ENCODE measurements at regions not wholly inside any gene's neighbourhood (a gene's known extent, or its start where the extent isn't known, plus 50 kb on each side); places are given as distances from the start of the nearest gene placed in this dataset.

- Histone ChIP-seq H3K27me3 (ENCODE audit: control insufficient read depth, insufficient read depth, low read length) (peaks cover 2% of the 10 kb centered on the region), H3K4me3 (ENCODE audit: low read depth, low read length) (no peak overlapping the region), H3K36me3 (ENCODE audit: control insufficient read depth, insufficient read depth, low read length) (no peaks in the 10 kb centered on the region)
- no peak for TF ChIP-seq CTCF (IDR thresholded peaks at IDR 0.05; ENCODE audit: insufficient read depth, low read length, poor library complexity, severe bottlenecking)
- DNase-seq (ENCODE audit: low read depth) = no peak
Measured at GRCh38 chr10:43819464-43820230, 171.0 kb upstream of the ZNF32 start.

GRCh38 chr10:43818687-43819086 lies 170.0 kb upstream of the ZNF32 start:
- H3K4me3 ChIP-seq (ENCODE audit: low read depth, low read length) = no peak overlapping the region
- DNase-seq (ENCODE audit: low read depth) = no peak
- no peak for TF ChIP-seq CTCF (IDR thresholded peaks at IDR 0.05; ENCODE audit: insufficient read depth, low read length, poor library complexity, severe bottlenecking)
- peaks cover 2% of the 10 kb centered on the region for H3K27me3 ChIP-seq (ENCODE audit: control insufficient read depth, insufficient read depth, low read length)
- H3K36me3 ChIP-seq (ENCODE audit: control insufficient read depth, insufficient read depth, low read length) = no peaks in the 10 kb centered on the region

- peaks cover 2% of the 10 kb centered on the region for H3K27me3 ChIP-seq (ENCODE audit: control insufficient read depth, insufficient read depth, low read length)
- H3K36me3 ChIP-seq (ENCODE audit: control insufficient read depth, insufficient read depth, low read length) = no peaks in the 10 kb centered on the region
- no peak for DNase-seq (ENCODE audit: low read depth)
- no peak for TF ChIP-seq CTCF (IDR thresholded peaks at IDR 0.05; ENCODE audit: insufficient read depth, low read length, poor library complexity, severe bottlenecking)
- no peak overlapping the region for H3K4me3 ChIP-seq (ENCODE audit: low read depth, low read length)
Measured at GRCh38 chr10:43817368-43817767, 168.7 kb upstream of the ZNF32 start.

GRCh38 chr10:43816351-43817321 lies 168.0 kb upstream of the ZNF32 start:
- no peak for DNase-seq (ENCODE audit: low read depth)
- H3K4me3 ChIP-seq (ENCODE audit: low read depth, low read length) = no peak overlapping the region
- H3K27me3 ChIP-seq (ENCODE audit: control insufficient read depth, insufficient read depth, low read length) = peaks cover 2% of the 10 kb centered on the region
- TF ChIP-seq CTCF (IDR thresholded peaks at IDR 0.05; ENCODE audit: insufficient read depth, low read length, poor library complexity, severe bottlenecking) = no peak
- H3K36me3 ChIP-seq (ENCODE audit: control insufficient read depth, insufficient read depth, low read length) = no peaks in the 10 kb centered on the region

GRCh38 chr10:43815181-43815885 lies 166.7 kb upstream of the ZNF32 start:
- TF ChIP-seq CTCF (IDR thresholded peaks at IDR 0.05; ENCODE audit: insufficient read depth, low read length, poor library complexity, severe bottlenecking) = no peak
- no peak for DNase-seq (ENCODE audit: low read depth)
- no peak overlapping the region for H3K4me3 ChIP-seq (ENCODE audit: low read depth, low read length)
- H3K27me3 ChIP-seq (ENCODE audit: control insufficient read depth, insufficient read depth, low read length) = peaks cover 2% of the 10 kb centered on the region
- H3K36me3 ChIP-seq (ENCODE audit: control insufficient read depth, insufficient read depth, low read length) = no peaks in the 10 kb centered on the region

Measured in kidney epithelial cell (primary cell).